IMR-90 (cell line): ENCODE measurements at regions not wholly inside any gene's neighbourhood (a gene's known extent, or its start where the extent isn't known, plus 50 kb on each side); places are given as distances from the start of the nearest gene placed in this dataset.

Source experiments
- ATAC-seq: fragments of 200-7000 bp; cut with Tn5 transposase; 2 replicates; pipeline ENCODE4 v1.9.1; 2020; ENCODE audit warnings: low read depth, mild to moderate bottlenecking, moderate library complexity
- BruUV-seq: library from RNA; stranded (reverse); fragments of 400-500 nt; replicated peaks from 2 replicates; lab custom pipeline; 2021; lab: Mats Ljungman, UMichigan
- CTCF ChIA-PET: fragments of 300-600 bp; formaldehyde crosslinking; extraction: SDS; loops from one replicate; lab custom pipeline; 2021; ENCODE audit warnings: antibody characterized with exemption; lab: Yijun Ruan, JAX
- POLR2A ChIA-PET: fragments of 300-600 bp; sonication (Branson Sonifier 250); formaldehyde crosslinking; loops from one replicate; lab custom pipeline; 2022; ENCODE audit warnings: antibody characterized with exemption; ENCODE audit not compliant: unreplicated experiment; lab: Charles Lee
- DNase-seq: peaks from one replicate; pipeline ENCODE4 v3.0.0; 2013
- H2AFZ ChIP-seq: replicated peaks from 2 replicates; pipeline ENCODE3; 2013; ENCODE audit warnings: low read length, mild to moderate bottlenecking; ENCODE audit not compliant: poor library complexity
- H2AK5ac ChIP-seq: 2 replicates; pipeline ENCODE4 v1.6.1; 2013; ENCODE audit warnings: low read depth, low read length, inconsistent platforms
- H2AK9ac ChIP-seq: replicated peaks from 2 replicates; pipeline ENCODE3; 2013; ENCODE audit warnings: mild to moderate bottlenecking, low read depth, low read length, moderate library complexity; ENCODE audit not compliant: poor library complexity
- H2BK120ac ChIP-seq: 2 replicates; pipeline ENCODE4 v1.6.1; 2013; ENCODE audit warnings: low read depth, low read length, inconsistent platforms
- H2BK15ac ChIP-seq: 3 replicates; pipeline ENCODE4 v1.6.1; 2013; ENCODE audit warnings: low read depth, low read length, inconsistent platforms
- H2BK20ac ChIP-seq: 2 replicates; pipeline ENCODE4 v1.6.1; 2013; ENCODE audit warnings: low read depth, mild to moderate bottlenecking, inconsistent platforms, low read length, moderate library complexity
- H2BK5ac ChIP-seq: 2 replicates; pipeline ENCODE4 v1.6.1; 2013; ENCODE audit warnings: mild to moderate bottlenecking, low read depth, low read length, inconsistent platforms; ENCODE audit not compliant: poor library complexity, severe bottlenecking
- H3K14ac ChIP-seq: replicated peaks from 2 replicates; pipeline ENCODE4 v1.6.1; 2013; ENCODE audit warnings: low read depth, low read length, inconsistent platforms
- H3K18ac ChIP-seq: 2 replicates; pipeline ENCODE4 v1.6.1; 2013; ENCODE audit warnings: low read depth, low read length, control low read depth
- H3K23ac ChIP-seq: 2 replicates; pipeline ENCODE4 v1.6.1; 2013; ENCODE audit warnings: low read depth, low read length, inconsistent platforms
- H3K27ac ChIP-seq: 2 replicates; pipeline ENCODE4 v1.5.1; 2013; ENCODE audit warnings: mild to moderate bottlenecking, control low read depth, low read length; ENCODE audit not compliant: insufficient read depth
- H3K27me3 ChIP-seq: 2 replicates; pipeline ENCODE4 v1.6.1; 2013; ENCODE audit warnings: low read length; ENCODE audit not compliant: control insufficient read depth, insufficient read depth
- H3K36me3 ChIP-seq: 2 replicates; pipeline ENCODE4 v1.6.1; 2013; ENCODE audit warnings: low read length, mixed read lengths; ENCODE audit not compliant: control insufficient read depth, insufficient read depth
- H3K4ac ChIP-seq: 2 replicates; pipeline ENCODE4 v1.6.1; 2013; ENCODE audit warnings: low read depth, low read length, inconsistent platforms
- H3K4me1 ChIP-seq: 2 replicates; pipeline ENCODE4 v1.6.1; 2013; ENCODE audit warnings: low read length, mixed read lengths; ENCODE audit not compliant: control insufficient read depth, insufficient read depth
- H3K4me2 ChIP-seq: 2 replicates; pipeline ENCODE4 v1.6.1; 2013; ENCODE audit warnings: low read depth, mild to moderate bottlenecking, control low read depth, low read length, moderate library complexity
- H3K4me3 ChIP-seq: 2 replicates; pipeline ENCODE4 v1.5.1; 2013; ENCODE audit warnings: low read depth, mild to moderate bottlenecking, control low read depth, low read length, moderate library complexity; ENCODE audit not compliant: insufficient read depth
- H3K56ac ChIP-seq: 2 replicates; pipeline ENCODE4 v1.6.1; 2013; ENCODE audit warnings: low read length, inconsistent platforms; ENCODE audit not compliant: insufficient read depth; ENCODE audit errors: extremely low read depth
- H3K79me1 ChIP-seq, 2 experiments: 2 replicates each; pipeline ENCODE4 v1.6.1; 2013; ENCODE audit warnings: low read length in 2 of 2, inconsistent platforms in 1 of 2, low read depth in 1 of 2
- H3K9ac ChIP-seq: 2 replicates; pipeline ENCODE4 v1.6.1; 2013; ENCODE audit warnings: low read depth, low read length, control low read depth
- H3K9me1 ChIP-seq: 2 replicates; pipeline ENCODE4 v1.6.1; 2013; ENCODE audit warnings: low read length, inconsistent platforms; ENCODE audit not compliant: insufficient read depth
- H3K9me3 ChIP-seq: 2 replicates; pipeline ENCODE4 v1.6.1; 2013; ENCODE audit warnings: low read length; ENCODE audit not compliant: control insufficient read depth, insufficient read depth
- H4K20me1 ChIP-seq: 2 replicates; pipeline ENCODE4 v1.6.1; 2013; ENCODE audit warnings: low read length, inconsistent platforms; ENCODE audit not compliant: insufficient read depth
- H4K5ac ChIP-seq: 2 replicates; pipeline ENCODE4 v1.6.1; 2013; ENCODE audit warnings: mild to moderate bottlenecking, low read depth, low read length, control low read depth
- H4K8ac ChIP-seq, 2 experiments: 2 replicates each; pipeline ENCODE4 v1.6.1; 2013; ENCODE audit warnings: low read depth in 2 of 2, low read length in 2 of 2, control low read depth in 1 of 2, inconsistent platforms in 1 of 2
- H4K91ac ChIP-seq: 2 replicates; pipeline ENCODE4 v1.6.1; 2013; ENCODE audit warnings: low read depth, low read length, inconsistent platforms; ENCODE audit not compliant: insufficient read depth
- BHLHE40 ChIP-seq: fragments of 150-350 bp; IDR thresholded peaks from 2 replicates; pipeline ENCODE4 v1.6.1; 2016; ENCODE audit warnings: mild to moderate bottlenecking, low read depth, low read length
- CHD1 ChIP-seq: IDR thresholded peaks from 2 replicates; pipeline ENCODE4 v1.6.1; 2012; ENCODE audit warnings: low read depth, low read length, improper control_type of control experiment
- CTCF ChIP-seq: conservative IDR thresholded peaks from 2 replicates; pipeline ENCODE4 v1.5.1; 2012; ENCODE audit warnings: mild to moderate bottlenecking, low read depth, low read length, improper control_type of control experiment
- ELK1 ChIP-seq: fragments of 150-350 bp; IDR thresholded peaks from 2 replicates; pipeline ENCODE4 v1.6.1; 2016; ENCODE audit warnings: low read depth, mild to moderate bottlenecking, low read length, moderate library complexity, borderline replicate concordance
- FOS ChIP-seq: fragments of 150-350 bp; IDR thresholded peaks from 2 replicates; pipeline ENCODE4 v1.6.1; 2016; ENCODE audit warnings: low read depth, low read length
- MAZ ChIP-seq: IDR thresholded peaks from 2 replicates; pipeline ENCODE4 v1.6.1; 2012; ENCODE audit warnings: low read depth, mild to moderate bottlenecking, low read length, improper control_type of control experiment, moderate library complexity, borderline replicate concordance
- NFE2L2 ChIP-seq: fragments of 150-350 bp; IDR thresholded peaks from 2 replicates; pipeline ENCODE4 v1.6.1; 2016; ENCODE audit warnings: low read depth, mild to moderate bottlenecking, low read length
- POLR2A ChIP-seq: IDR thresholded peaks from 2 replicates; pipeline ENCODE4 v1.6.1; 2012; ENCODE audit warnings: mild to moderate bottlenecking, low read depth, low read length
- RCOR1 ChIP-seq: IDR thresholded peaks from 2 replicates; pipeline ENCODE4 v1.6.1; 2012; ENCODE audit warnings: mild to moderate bottlenecking, low read length, improper control_type of control experiment; ENCODE audit not compliant: insufficient replicate concordance
- RFX5 ChIP-seq: IDR thresholded peaks from 2 replicates; pipeline ENCODE4 v1.8.0; 2012; ENCODE audit warnings: low read depth, mild to moderate bottlenecking, low read length, moderate library complexity
- SMC3 ChIP-seq: fragments of 150-350 bp; IDR thresholded peaks from 2 replicates; pipeline ENCODE4 v1.6.1; 2016; ENCODE audit warnings: low read depth, mild to moderate bottlenecking, antibody characterized with exemption, low read length, moderate library complexity
- USF2 ChIP-seq: fragments of 150-350 bp; IDR thresholded peaks from 2 replicates; pipeline ENCODE4 v1.6.1; 2017; ENCODE audit warnings: mild to moderate bottlenecking, antibody characterized with exemption, low read length, low read depth
- WGBS, 2 experiments: methylation state at CpG; one replicate each; pipeline versions ENCODE4 v1.1.5 to v1.1.7; 2013; ENCODE audit warnings: missing lambda C conversion rate in 2 of 2; ENCODE audit not compliant: insufficient read length in 1 of 2; ENCODE audit errors: extremely low coverage in 2 of 2; 5-methylcytosine and 5-hydroxymethylcytosine counted together
- dilution Hi-C: fragments of 300-500 bp; cut with HindIII; formaldehyde crosslinking; loops from one replicate; pipeline ENCODE4 v1.14.3; 2018; ENCODE audit warnings: low sequenced_read_pairs; ENCODE audit not compliant: unreplicated experiment
- in situ Hi-C: fragments of 300-500 bp; cut with MboI; formaldehyde crosslinking; loops from 3 replicates; pipeline ENCODE4 v1.14.3; 2019; ENCODE audit warnings: low sequenced_read_pairs, inconsistent platforms, mixed read lengths
- intact Hi-C: fragments of 100-400 bp; cut with micrococcal nuclease; formaldehyde crosslinking; loops from 2 replicates; pipeline ENCODE4 v1.10.0; 2022

- Histone ChIP-seq H2BK15ac (no peak overlapping the region), H2BK120ac (no peak overlapping the region), H3K14ac (no peak overlapping the region), H3K4me2 (no peak overlapping the region), H2AFZ (no peak overlapping the region), H3K79me1 (no peaks in the 10 kb centered on the region), H4K91ac (no peak overlapping the region), H3K9ac (no peak overlapping the region), H2BK20ac (no peak overlapping the region), H3K23ac (no peak overlapping the region), H3K27ac (no peak overlapping the region), H3K9me3 (no peaks in the 10 kb centered on the region), H3K4ac (no peak overlapping the region), H2AK5ac (no peak overlapping the region), H4K20me1 (no peaks in the 10 kb centered on the region), H4K8ac (no peak overlapping the region), H3K18ac (no peak overlapping the region), H4K5ac (no peak overlapping the region), H3K27me3 (no peaks in the 10 kb centered on the region), H2BK5ac (no peak overlapping the region), H3K9me1 (no peaks in the 10 kb centered on the region), H3K56ac (no peak overlapping the region), H2AK9ac (no peak overlapping the region), H3K4me1 (no peaks in the 10 kb centered on the region), H3K36me3 (no peaks in the 10 kb centered on the region), H3K4me3 (no peak overlapping the region)
- intact Hi-C loops, result no loop called here
- POLR2A ChIA-PET, result no interaction called here
- BruUV-seq, result no TSS peak
- in situ Hi-C loops, result no loop called here
- DNase-seq, result no peak
- dilution Hi-C loops, result no loop called here
- no peak for ATAC-seq
- TF ChIP-seq SMC3 (no peak), USF2 (no peak), BHLHE40 (no peak), FOS (no peak), RFX5 (no peak), CHD1 (no peak), NFE2L2 (no peak), CTCF (no peak), ELK1 (no peak), MAZ (no peak), RCOR1 (no peak), POLR2A (no peak)
- CTCF ChIA-PET, result no interaction called here
- WGBS, 2 experiments, result no CpG with 5 or more reads among the region's 2 CpGs
Measured at GRCh38 chr10:64275774-64276173, 754.6 kb downstream of the REEP3 start.
